ENCODE measurements at regions not wholly inside any gene's neighbourhood (a gene's known extent, or its start where the extent isn't known, plus 50 kb on each side); places are given as distances from the start of the nearest gene placed in this dataset.

DNA sequence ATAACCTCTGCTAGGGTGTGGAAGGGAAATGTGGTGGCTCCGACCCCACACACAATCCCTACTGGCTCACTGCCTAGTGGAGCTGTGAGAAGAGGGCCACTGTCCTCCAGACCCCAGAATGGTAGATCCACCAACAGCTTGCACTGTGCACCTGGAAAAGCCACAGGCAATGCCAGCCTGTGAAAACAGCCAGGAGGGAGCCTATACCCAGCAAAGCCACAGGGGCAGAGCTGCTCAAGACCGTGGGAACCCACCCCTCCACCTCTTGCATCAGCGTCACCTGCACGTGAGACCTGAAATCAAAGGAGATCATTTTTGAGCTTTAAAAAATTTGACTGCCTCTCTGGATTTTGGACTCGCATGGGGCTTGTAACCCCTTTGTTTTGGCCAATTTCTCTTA, 249.0 kb upstream of the CDH2 start:
- FAIRE-seq: no peak
- Histone ChIP-seq H2AFZ (ENCODE audit: low read length) (no peak overlapping the region), H3K27me3 (ENCODE audit: control insufficient read depth in 1 of 2, insufficient read depth in 2 of 2, low read length in 2 of 2) (no peaks in the 10 kb centered on the region), H3K27ac (ENCODE audit: extremely low read length, insufficient read depth, low read length) (no peak overlapping the region), H3K36me3 (replicated peaks in 1 of 2; ENCODE audit: control insufficient read depth in 1 of 2, insufficient read depth in 2 of 2, low read length in 2 of 2) (no peaks in the 10 kb centered on the region), H3K9ac (ENCODE audit: insufficient read depth, low read depth, low read length) (no peak overlapping the region), H3K4me3 (replicated peaks in 1 of 3; ENCODE audit: insufficient read depth in 1 of 3, low read depth in 2 of 3, low read length in 3 of 3) (no peak overlapping the region), H3K9me3 (ENCODE audit: low read length) (peaks cover 7% of the 10 kb centered on the region; the same call in 1 of the 2 replicates), H4K20me1 (ENCODE audit: insufficient read depth, low read length) (no peaks in the 10 kb centered on the region), H3K4me2 (ENCODE audit: low read depth, low read length) (no peak overlapping the region), H3K4me1 (ENCODE audit: insufficient read depth, low read length) (no peaks in the 10 kb centered on the region), H3K79me2 (ENCODE audit: insufficient read depth, low read length) (no peaks in the 10 kb centered on the region)
- POLR2A ChIA-PET: no interaction called here
- BruUV-seq (replicated peaks): no TSS peak
- TF ChIP-seq CREB3 (CRISPR knock-in tag; IDR thresholded peaks at IDR 0.05): no peak
- TF ChIP-seq MTF2 (CRISPR knock-in tag; IDR thresholded peaks at IDR 0.05; ENCODE audit: borderline replicate concordance): no peak
- TF ChIP-seq, protein P1, sequence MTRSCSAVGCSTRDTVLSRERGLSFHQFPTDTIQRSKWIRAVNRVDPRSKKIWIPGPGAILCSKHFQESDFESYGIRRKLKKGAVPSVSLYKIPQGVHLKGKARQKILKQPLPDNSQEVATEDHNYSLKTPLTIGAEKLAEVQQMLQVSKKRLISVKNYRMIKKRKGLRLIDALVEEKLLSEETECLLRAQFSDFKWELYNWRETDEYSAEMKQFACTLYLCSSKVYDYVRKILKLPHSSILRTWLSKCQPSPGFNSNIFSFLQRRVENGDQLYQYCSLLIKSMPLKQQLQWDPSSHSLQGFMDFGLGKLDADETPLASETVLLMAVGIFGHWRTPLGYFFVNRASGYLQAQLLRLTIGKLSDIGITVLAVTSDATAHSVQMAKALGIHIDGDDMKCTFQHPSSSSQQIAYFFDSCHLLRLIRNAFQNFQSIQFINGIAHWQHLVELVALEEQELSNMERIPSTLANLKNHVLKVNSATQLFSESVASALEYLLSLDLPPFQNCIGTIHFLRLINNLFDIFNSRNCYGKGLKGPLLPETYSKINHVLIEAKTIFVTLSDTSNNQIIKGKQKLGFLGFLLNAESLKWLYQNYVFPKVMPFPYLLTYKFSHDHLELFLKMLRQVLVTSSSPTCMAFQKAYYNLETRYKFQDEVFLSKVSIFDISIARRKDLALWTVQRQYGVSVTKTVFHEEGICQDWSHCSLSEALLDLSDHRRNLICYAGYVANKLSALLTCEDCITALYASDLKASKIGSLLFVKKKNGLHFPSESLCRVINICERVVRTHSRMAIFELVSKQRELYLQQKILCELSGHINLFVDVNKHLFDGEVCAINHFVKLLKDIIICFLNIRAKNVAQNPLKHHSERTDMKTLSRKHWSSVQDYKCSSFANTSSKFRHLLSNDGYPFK (CRISPR knock-in tag; IDR thresholded peaks at IDR 0.05; ENCODE audit: borderline replicate concordance): no peak
- no peak for TF ChIP-seq POLR2G (IDR thresholded peaks at IDR 0.05; ENCODE audit: low read depth, low read length)
- TF ChIP-seq, protein P2, sequence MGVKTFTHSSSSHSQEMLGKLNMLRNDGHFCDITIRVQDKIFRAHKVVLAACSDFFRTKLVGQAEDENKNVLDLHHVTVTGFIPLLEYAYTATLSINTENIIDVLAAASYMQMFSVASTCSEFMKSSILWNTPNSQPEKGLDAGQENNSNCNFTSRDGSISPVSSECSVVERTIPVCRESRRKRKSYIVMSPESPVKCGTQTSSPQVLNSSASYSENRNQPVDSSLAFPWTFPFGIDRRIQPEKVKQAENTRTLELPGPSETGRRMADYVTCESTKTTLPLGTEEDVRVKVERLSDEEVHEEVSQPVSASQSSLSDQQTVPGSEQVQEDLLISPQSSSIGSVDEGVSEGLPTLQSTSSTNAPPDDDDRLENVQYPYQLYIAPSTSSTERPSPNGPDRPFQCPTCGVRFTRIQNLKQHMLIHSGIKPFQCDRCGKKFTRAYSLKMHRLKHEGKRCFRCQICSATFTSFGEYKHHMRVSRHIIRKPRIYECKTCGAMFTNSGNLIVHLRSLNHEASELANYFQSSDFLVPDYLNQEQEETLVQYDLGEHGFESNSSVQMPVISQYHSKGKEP (CRISPR knock-in tag; IDR thresholded peaks at IDR 0.05): no peak
- no peak for TF ChIP-seq ZNF207 (IDR thresholded peaks at IDR 0.05; ENCODE audit: borderline replicate concordance)
- no peak for TF ChIP-seq ZNF264 (CRISPR knock-in tag; IDR thresholded peaks at IDR 0.05)
- no peak for TF ChIP-seq MIXL1 (CRISPR knock-in tag; IDR thresholded peaks at IDR 0.05)
- TF ChIP-seq KDM6A (CRISPR knock-in tag; IDR thresholded peaks at IDR 0.05; ENCODE audit: low read depth): no peak
- TF ChIP-seq ZNF10 (CRISPR knock-in tag; IDR thresholded peaks at IDR 0.05; ENCODE audit: borderline replicate concordance, low read depth): no peak
- TF ChIP-seq DNMT3B (CRISPR knock-in tag; conservative IDR thresholded peaks at IDR 0.05): no peak
- TF ChIP-seq TBP (CRISPR knock-in tag; IDR thresholded peaks at IDR 0.05): no peak
- TF ChIP-seq, protein P3, sequence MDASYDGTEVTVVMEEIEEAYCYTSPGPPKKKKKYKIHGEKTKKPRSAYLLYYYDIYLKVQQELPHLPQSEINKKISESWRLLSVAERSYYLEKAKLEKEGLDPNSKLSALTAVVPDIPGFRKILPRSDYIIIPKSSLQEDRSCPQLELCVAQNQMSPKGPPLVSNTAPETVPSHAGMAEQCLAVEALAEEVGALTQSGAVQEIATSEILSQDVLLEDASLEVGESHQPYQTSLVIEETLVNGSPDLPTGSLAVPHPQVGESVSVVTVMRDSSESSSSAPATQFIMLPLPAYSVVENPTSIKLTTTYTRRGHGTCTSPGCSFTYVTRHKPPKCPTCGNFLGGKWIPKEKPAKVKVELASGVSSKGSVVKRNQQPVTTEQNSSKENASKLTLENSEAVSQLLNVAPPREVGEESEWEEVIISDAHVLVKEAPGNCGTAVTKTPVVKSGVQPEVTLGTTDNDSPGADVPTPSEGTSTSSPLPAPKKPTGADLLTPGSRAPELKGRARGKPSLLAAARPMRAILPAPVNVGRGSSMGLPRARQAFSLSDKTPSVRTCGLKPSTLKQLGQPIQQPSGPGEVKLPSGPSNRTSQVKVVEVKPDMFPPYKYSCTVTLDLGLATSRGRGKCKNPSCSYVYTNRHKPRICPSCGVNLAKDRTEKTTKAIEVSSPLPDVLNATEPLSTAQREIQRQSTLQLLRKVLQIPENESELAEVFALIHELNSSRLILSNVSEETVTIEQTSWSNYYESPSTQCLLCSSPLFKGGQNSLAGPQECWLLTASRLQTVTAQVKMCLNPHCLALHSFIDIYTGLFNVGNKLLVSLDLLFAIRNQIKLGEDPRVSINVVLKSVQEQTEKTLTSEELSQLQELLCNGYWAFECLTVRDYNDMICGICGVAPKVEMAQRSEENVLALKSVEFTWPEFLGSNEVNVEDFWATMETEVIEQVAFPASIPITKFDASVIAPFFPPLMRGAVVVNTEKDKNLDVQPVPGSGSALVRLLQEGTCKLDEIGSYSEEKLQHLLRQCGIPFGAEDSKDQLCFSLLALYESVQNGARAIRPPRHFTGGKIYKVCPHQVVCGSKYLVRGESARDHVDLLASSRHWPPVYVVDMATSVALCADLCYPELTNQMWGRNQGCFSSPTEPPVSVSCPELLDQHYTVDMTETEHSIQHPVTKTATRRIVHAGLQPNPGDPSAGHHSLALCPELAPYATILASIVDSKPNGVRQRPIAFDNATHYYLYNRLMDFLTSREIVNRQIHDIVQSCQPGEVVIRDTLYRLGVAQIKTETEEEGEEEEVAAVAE (CRISPR knock-in tag; IDR thresholded peaks at IDR 0.05; ENCODE audit: borderline replicate concordance): no peak
- TF ChIP-seq REPIN1 (CRISPR knock-in tag; IDR thresholded peaks at IDR 0.05; ENCODE audit: borderline replicate concordance, low read depth): no peak
- no peak for TF ChIP-seq KLF12 (CRISPR knock-in tag; IDR thresholded peaks at IDR 0.05; ENCODE audit: borderline replicate concordance)
- no peak for TF ChIP-seq ZBTB21 (CRISPR knock-in tag; IDR thresholded peaks at IDR 0.05)
- TF ChIP-seq ZBTB8A (CRISPR knock-in tag; IDR thresholded peaks at IDR 0.05; ENCODE audit: borderline replicate concordance, low read depth): no peak
- TF ChIP-seq PITX1 (CRISPR knock-in tag; IDR thresholded peaks at IDR 0.05): no peak
- CTCF ChIA-PET (ENCODE audit: low intra/inter-chr PET ratio, low total read pairs): no interaction called here
- 17% methylated on average over 4 of the region's 5 CpGs for WGBS (ENCODE audit: low lambda C conversion rate)
- no peak for DNase-seq (ENCODE audit: low spot score)
- in situ Hi-C loops (cut with HindIII; ENCODE audit: extremely low pct_ligation_motif_present, low pct_unique_long_range_greater_than_20kb) (no loop called here), intact Hi-C loops (cut with micrococcal nuclease; ENCODE audit: unreplicated experiment) (no loop called here)
- ATAC-seq: no peak
